ENCODE measurements at regions not wholly inside any gene's neighbourhood (a gene's known extent, or its start where the extent isn't known, plus 50 kb on each side); places are given as distances from the start of the nearest gene placed in this dataset.
"Not testable (repeated sequence)": the region's sequence is repeated elsewhere in the genome, so short reads cannot be mapped to it uniquely, and the experiment has no call there.

DNA sequence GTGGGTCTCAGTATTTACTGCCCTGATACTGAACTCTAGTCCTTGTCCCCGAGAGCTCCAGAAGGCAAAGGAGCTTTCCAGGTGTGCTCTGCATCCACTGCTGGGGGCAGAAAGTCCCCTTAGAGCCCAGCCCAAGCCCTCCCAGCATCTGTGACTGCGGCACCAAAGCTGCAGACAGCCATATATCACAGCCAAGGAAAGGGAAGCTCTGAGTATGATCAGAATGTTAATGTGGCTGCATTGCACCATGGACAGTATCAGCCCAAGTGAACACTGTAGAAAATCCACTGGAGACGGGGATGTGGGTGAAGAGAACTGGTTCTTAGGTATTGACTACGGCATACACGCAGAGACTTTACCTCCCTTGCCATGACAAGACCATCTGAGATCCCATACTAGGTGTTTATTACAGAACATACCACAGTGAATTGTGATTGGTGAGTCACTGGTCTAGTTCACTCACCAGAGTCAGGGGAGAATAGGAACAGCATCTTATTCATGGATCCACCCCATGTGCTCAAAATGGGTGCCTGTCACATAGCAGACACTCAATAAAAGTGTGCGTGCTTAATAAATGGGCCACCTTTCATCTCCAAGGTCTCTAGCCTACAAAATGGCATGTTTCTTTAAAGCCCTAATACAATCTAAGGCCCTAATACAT is 170.3 kb downstream of the HHIPL2 start:
- no peaks in the 10 kb centered on the region for H3K27me3 ChIP-seq
- H3K27ac ChIP-seq: no peak overlapping the region
- H3K36me3 ChIP-seq: no peaks in the 10 kb centered on the region
- ATAC-seq (ENCODE audit: low FRiP score in 2 of 2): no peak
- TF ChIP-seq, protein P1, sequence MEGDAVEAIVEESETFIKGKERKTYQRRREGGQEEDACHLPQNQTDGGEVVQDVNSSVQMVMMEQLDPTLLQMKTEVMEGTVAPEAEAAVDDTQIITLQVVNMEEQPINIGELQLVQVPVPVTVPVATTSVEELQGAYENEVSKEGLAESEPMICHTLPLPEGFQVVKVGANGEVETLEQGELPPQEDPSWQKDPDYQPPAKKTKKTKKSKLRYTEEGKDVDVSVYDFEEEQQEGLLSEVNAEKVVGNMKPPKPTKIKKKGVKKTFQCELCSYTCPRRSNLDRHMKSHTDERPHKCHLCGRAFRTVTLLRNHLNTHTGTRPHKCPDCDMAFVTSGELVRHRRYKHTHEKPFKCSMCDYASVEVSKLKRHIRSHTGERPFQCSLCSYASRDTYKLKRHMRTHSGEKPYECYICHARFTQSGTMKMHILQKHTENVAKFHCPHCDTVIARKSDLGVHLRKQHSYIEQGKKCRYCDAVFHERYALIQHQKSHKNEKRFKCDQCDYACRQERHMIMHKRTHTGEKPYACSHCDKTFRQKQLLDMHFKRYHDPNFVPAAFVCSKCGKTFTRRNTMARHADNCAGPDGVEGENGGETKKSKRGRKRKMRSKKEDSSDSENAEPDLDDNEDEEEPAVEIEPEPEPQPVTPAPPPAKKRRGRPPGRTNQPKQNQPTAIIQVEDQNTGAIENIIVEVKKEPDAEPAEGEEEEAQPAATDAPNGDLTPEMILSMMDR (IDR thresholded peaks at IDR 0.05): no peak
- TF ChIP-seq POLR2AphosphoS5 (IDR thresholded peaks at IDR 0.05): no peak
- no peak for TF ChIP-seq POLR2A (IDR thresholded peaks at IDR 0.05)
- TF ChIP-seq EP300 (IDR thresholded peaks at IDR 0.05): no peak
- no peak for DNase-seq
- no peaks in the 10 kb centered on the region for H3K9me3 ChIP-seq
- no peaks in the 10 kb centered on the region for H3K4me1 ChIP-seq
- no peak overlapping the region for H3K4me3 ChIP-seq
- WGBS, 2 donors: 80 to 93% methylated on average over 5 to 6 of the region's 6 CpGs

DNA sequence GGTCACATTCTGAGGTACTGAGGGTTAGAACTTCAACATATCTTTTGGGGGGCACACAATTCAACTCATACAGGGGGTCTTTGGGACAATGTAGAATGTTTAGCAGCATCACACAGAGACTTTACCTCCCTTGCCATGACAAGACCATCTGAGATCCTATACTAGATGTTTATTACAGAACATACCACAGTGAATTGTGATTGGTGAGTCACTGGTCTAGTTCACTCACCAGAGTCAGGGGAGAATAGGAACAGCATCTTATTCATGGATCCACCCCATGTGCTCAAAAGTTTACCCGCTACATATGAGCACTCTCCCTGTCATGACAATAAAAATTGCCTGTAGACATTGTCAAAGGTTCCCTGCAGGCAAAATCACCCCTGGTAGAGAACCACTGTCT is 171.1 kb downstream of the HHIPL2 start:
- DNase-seq; H3K36me3 ChIP-seq; H3K4me1 ChIP-seq; ATAC-seq (ENCODE audit: low FRiP score in 2 of 2); H3K27me3 ChIP-seq; H3K27ac ChIP-seq; H3K9me3 ChIP-seq; H3K4me3 ChIP-seq: not testable (repeated sequence)
- WGBS, 2 donors: 73 to 96% methylated on average over 1 of the region's 1 CpG

DNA sequence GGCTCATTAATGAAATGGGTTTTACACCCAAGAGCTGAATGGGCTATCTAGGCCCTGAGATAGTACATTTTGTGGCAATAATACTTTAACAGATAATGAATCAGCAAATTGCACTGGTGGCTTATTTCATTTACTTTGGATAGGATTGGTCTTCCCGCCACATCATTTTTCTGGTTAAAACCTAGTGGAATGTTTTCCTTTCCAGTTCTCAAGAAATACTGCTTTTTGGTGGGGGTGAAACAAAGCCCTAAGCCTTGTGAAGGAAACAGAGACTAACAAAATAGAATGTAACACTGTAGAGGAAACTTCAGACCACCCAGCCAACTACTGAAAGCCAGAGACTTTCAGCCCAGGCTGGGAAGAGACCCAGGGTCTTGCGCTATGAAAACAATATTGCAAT is 172.2 kb downstream of the HHIPL2 start:
- no peaks in the 10 kb centered on the region for H3K36me3 ChIP-seq
- no peak overlapping the region for H3K27ac ChIP-seq
- 95 to 96% methylated on average over 2 of the region's 2 CpGs for WGBS, 2 donors
- no peaks in the 10 kb centered on the region for H3K27me3 ChIP-seq
- TF ChIP-seq EP300 (IDR thresholded peaks at IDR 0.05): no peak
- no peak for TF ChIP-seq POLR2AphosphoS5 (IDR thresholded peaks at IDR 0.05)
- no peak for TF ChIP-seq POLR2A (IDR thresholded peaks at IDR 0.05)
- TF ChIP-seq, protein P1 (IDR thresholded peaks at IDR 0.05): no peak
- no peak overlapping the region for H3K4me3 ChIP-seq
- no peak for ATAC-seq (ENCODE audit: low FRiP score in 2 of 2)
- H3K4me1 ChIP-seq: no peaks in the 10 kb centered on the region
- DNase-seq: no peak
- no peaks in the 10 kb centered on the region for H3K9me3 ChIP-seq

DNA sequence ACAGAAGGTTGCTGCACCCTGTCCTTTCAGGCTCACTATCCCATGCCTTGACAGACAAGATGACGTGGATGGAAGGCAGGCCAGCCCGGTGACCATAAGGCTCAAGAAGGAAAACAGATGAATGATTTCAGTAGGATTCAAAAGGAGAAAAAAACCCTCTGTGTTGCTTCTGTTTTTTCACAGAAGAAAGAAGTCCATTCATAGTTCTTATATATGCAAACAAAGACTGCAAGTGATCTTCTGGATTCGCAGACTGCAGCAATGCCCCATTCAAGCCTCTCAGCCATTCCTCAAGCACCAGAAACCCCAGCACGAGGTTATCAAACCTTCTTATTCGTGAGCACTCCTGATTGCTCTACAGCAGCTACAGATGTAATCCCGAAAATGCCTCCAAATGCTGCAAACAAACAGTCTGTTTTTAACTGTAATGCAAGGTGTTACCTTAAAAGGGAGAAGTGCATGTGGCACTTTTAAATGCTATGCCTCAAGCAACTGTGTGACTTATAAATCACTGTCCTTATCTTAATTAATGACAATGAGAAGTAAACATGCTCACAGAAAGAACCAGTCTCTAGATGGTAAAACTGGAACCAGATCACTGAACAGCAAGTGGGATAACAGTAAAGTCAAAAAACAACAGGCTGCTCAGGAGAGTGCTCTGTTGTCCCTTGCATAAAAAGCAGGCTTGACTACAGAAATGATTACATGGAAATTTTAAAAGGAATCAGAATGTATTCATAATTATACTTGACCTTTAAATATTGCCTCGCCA is 173.9 kb downstream of the HHIPL2 start:
- no peak overlapping the region for H3K27ac ChIP-seq
- no peak overlapping the region for H3K4me3 ChIP-seq
- H3K27me3 ChIP-seq: no peaks in the 10 kb centered on the region
- H3K4me1 ChIP-seq: no peaks in the 10 kb centered on the region
- no peaks in the 10 kb centered on the region for H3K9me3 ChIP-seq
- DNase-seq (no peak), ATAC-seq (ENCODE audit: low FRiP score in 2 of 2) (no peak)
- TF ChIP-seq EP300 (IDR thresholded peaks at IDR 0.05): no peak
- TF ChIP-seq POLR2AphosphoS5 (IDR thresholded peaks at IDR 0.05): no peak
- TF ChIP-seq, protein P1 (IDR thresholded peaks at IDR 0.05): no peak
- TF ChIP-seq POLR2A (IDR thresholded peaks at IDR 0.05): no peak
- 37 to 45% methylated on average over 7 of the region's 7 CpGs for WGBS, 2 donors
- no peaks in the 10 kb centered on the region for H3K36me3 ChIP-seq

DNA sequence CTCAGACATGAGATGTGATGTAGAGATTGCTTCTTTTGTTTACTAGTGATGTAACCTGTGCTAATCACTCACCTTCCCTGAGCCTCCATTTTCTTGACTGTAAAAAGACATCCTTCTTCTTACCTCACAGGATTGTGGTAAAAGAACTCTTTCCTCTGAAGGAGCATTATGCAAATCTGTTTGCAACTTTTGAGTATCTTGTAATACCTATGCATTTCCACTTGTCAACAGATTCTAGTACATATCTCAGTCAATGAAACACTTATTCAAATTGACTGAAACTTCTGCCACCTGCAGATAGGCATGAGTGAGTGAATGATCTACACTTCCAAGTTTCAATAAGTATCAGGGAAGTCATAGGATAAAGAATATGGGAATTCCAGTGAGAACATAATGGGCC is 174.7 kb downstream of the HHIPL2 start:
- ATAC-seq (ENCODE audit: low FRiP score in 2 of 2): no peak
- DNase-seq: no peak
- Histone ChIP-seq H3K9me3 (no peaks in the 10 kb centered on the region), H3K4me1 (no peaks in the 10 kb centered on the region), H3K4me3 (no peak overlapping the region), H3K36me3 (no peaks in the 10 kb centered on the region), H3K27me3 (no peaks in the 10 kb centered on the region), H3K27ac (no peak overlapping the region)
- TF ChIP-seq, protein P1 (IDR thresholded peaks at IDR 0.05): no peak
- TF ChIP-seq EP300 (IDR thresholded peaks at IDR 0.05) (no peak), POLR2A (IDR thresholded peaks at IDR 0.05) (no peak), POLR2AphosphoS5 (IDR thresholded peaks at IDR 0.05) (no peak)
